LNCaP clone FGC (cell line): ENCODE measurements at regions not wholly inside any gene's neighbourhood (a gene's known extent, or its start where the extent isn't known, plus 50 kb on each side); places are given as distances from the start of the nearest gene placed in this dataset.

ENCODE experiments used
- DNase-seq: peaks from one replicate; pipeline ENCODE4 v3.0.0-alpha.2; 2011; ENCODE audit warnings: low read depth
- H3K4me3 ChIP-seq: 2 replicates; pipeline ENCODE4 v1.5.1; 2011; ENCODE audit warnings: mild to moderate bottlenecking, low read depth, low read length, control low read depth
- TF ChIP-seq, protein P1 (sequence below): IDR thresholded peaks from 2 replicates; pipeline ENCODE4 v1.5.1; 2012; ENCODE audit warnings: mild to moderate bottlenecking; ENCODE audit not compliant: control insufficient read depth, insufficient read depth; ENCODE audit errors: extremely low read depth

DNA sequence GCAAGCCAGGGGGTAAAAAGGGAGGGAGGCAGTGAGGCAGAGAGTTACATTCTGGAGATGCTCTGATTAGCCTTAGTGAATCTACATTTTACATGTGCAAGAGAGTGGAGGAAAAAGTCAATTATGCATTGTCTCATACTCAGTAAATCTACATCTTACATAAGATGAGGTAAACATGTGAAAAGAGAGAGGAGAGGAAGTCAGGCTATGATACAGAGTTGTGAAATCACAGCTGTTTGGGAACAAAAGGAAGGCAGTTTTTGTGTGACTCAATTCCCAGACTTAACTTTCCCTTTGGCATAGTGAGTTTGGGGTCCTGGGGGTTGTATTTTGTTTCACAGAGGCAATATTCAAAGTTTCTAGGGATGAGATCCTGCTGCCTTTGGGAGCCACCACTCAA is 67.8 kb downstream of the GP2 start:
- no peak for DNase-seq
- TF ChIP-seq, protein P1, sequence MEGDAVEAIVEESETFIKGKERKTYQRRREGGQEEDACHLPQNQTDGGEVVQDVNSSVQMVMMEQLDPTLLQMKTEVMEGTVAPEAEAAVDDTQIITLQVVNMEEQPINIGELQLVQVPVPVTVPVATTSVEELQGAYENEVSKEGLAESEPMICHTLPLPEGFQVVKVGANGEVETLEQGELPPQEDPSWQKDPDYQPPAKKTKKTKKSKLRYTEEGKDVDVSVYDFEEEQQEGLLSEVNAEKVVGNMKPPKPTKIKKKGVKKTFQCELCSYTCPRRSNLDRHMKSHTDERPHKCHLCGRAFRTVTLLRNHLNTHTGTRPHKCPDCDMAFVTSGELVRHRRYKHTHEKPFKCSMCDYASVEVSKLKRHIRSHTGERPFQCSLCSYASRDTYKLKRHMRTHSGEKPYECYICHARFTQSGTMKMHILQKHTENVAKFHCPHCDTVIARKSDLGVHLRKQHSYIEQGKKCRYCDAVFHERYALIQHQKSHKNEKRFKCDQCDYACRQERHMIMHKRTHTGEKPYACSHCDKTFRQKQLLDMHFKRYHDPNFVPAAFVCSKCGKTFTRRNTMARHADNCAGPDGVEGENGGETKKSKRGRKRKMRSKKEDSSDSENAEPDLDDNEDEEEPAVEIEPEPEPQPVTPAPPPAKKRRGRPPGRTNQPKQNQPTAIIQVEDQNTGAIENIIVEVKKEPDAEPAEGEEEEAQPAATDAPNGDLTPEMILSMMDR, result no peak
- no peak overlapping the region for H3K4me3 ChIP-seq

DNA sequence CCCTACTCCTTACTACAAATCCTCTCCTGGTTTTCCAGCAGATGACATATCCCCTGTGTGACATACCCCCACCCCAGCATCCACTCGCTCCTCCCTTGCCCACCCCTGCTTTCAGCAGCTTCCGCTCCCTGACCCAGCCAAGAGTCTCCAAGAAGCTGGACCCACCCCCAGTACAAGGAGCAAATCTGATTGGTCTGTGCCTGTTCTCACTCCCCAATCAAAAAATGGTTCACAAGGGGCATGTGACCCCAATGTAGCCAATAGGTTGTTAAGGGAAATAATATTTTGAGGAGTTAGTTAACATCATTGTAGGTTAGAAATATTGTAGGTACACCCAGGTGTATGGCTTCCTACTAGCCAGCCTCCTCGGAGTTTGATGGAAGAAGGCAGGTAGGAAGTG is 70.1 kb downstream of the GP2 start:
- H3K4me3 ChIP-seq, result no peak overlapping the region
- DNase-seq, result no peak
- TF ChIP-seq, protein P1, result no peak

DNA sequence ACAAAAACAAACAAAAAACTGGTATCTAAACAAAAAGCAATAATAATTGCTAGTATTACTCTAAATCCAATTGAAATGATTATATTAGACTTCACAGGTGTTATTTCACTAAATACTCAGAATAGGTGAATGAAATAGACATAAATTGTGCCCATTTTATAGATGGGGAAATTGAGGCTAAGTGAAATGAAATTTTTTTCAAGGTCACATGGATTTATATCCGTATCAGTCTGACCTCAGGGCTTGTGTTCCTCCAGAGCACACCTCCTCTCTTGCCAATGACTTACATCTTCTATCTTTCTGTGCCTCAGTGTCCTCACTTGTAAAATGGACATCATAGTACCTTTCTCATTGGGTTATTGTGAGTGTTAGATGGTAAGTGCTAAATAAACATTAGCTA is 72.3 kb downstream of the GP2 start:
- TF ChIP-seq, protein P1, result no peak
- H3K4me3 ChIP-seq, result no peak overlapping the region
- no peak for DNase-seq

DNA sequence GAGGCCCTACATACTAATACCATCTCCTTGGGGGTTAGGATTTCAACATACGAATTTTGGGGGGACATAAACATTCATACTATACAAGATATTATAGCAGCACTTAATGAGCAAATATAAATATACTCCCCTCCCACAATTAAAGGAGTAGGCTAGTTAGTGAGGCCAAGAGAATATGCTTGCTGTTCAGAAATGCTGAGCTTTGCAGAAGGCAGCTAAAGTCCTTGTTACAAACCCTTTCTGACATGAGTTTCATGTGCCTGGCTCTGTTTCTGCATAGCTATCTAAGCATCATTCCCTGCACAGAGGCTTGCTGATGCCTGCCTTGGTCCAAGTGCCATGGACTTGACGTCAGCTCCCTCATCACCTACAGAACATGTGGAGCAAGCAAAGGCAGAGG is 73.5 kb downstream of the GP2 start:
- DNase-seq, result no peak
- TF ChIP-seq, protein P1, result no peak

DNA sequence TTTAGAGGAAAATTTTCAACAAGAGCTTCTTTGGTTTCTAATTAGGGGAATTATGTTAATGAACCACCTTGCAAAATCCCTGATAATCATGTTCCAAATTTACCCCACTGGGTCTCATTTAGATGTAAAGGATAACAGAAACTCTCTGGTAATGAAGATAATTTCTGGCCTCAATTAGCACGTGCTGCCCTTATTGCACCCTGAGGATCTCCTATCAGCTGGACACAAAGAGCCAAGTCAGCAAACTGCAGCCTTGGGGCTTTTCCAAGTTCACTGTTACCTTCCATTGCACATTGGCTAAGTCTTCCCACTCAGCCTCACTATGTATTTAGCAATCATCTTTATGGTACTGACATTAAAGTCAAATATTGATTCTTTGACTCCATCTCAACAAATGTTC is 78.1 kb downstream of the GP2 start:
- TF ChIP-seq, protein P1, result no peak
- peak; percentile 15 for DNase-seq
- no peak overlapping the region for H3K4me3 ChIP-seq

More for the DNA sequence above, 73.5 kb downstream of the GP2 start:
- H3K4me3 ChIP-seq, result no peak overlapping the region

DNA sequence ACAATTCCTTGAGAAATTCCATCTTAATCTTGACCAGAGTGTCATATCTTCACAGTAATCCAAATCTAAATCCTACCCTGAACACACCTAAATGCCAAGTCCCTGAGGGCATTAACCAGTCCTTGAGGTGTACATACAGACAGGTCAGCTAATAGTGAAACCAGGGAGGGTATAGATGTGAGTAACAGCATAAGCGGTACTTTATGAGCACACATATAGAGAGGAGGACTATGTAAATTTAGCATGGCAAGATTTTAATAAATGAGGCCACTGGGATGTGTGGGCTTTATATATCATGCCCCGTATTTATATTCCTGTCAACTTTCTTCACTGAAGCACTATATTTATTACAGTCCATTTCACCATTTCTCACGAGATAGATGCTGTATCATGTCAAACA is 80.2 kb downstream of the GP2 start:
- no peak for DNase-seq
- no peak overlapping the region for H3K4me3 ChIP-seq
- TF ChIP-seq, protein P1, result no peak

DNA sequence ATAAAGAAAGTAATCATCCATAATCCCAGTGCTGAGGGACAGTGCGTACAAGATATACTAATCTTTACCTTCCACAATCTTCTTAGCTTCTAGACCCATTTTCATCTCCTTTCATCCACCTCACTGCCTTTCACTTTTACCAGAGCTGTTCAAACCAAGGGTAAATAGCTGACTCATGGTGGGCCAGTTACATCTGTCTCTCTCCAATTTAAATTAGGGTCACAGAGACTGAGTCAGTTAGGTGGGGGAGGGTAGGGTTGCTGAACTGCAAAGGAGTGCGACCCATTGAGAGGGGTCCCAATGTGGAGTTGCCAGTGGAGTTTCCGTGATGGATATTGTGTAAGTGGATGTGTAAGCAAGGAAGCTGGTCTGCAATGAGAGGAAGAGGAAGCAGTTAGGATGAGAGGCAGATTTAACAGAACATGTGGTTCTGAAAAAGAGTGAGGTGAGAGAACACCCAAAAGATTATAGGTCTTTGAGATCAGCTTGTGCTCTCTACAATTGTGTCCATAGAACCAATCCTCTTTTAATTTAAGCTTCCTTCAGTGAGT is 83.5 kb downstream of the GP2 start:
- no peak for DNase-seq
- H3K4me3 ChIP-seq, result no peak overlapping the region
- TF ChIP-seq, protein P1, result no peak
